H9 (cell line): ENCODE measurements at regions not wholly inside any gene's neighbourhood (a gene's known extent, or its start where the extent isn't known, plus 50 kb on each side); places are given as distances from the start of the nearest gene placed in this dataset.

Source experiments
- DNase-seq: peaks from one replicate; pipeline ENCODE4 v3.0.0-alpha.2; 2017
- H2AFZ ChIP-seq: one replicate; pipeline ENCODE4 v1.6.1; 2013; ENCODE audit warnings: mild to moderate bottlenecking, low read length, control low read depth, moderate library complexity
- H2AK5ac ChIP-seq: 2 replicates; pipeline ENCODE4 v1.6.1; 2013; ENCODE audit warnings: low read length, control low read depth, mixed read lengths; ENCODE audit not compliant: insufficient read length
- H2BK120ac ChIP-seq: one replicate; pipeline ENCODE4 v1.6.1; 2013; ENCODE audit warnings: low read depth, mild to moderate bottlenecking, low read length, control low read depth, inconsistent platforms; ENCODE audit not compliant: poor library complexity, severe bottlenecking
- H2BK12ac ChIP-seq: 2 replicates; pipeline ENCODE4 v1.6.1; 2013; ENCODE audit warnings: low read length, control low read depth, mixed read lengths, low read depth; ENCODE audit not compliant: insufficient read length
- H2BK15ac ChIP-seq: 2 replicates; pipeline ENCODE4 v1.6.1; 2013; ENCODE audit warnings: low read depth, low read length, control low read depth
- H2BK20ac ChIP-seq: one replicate; pipeline ENCODE4 v1.6.1; 2013; ENCODE audit warnings: low read depth, mild to moderate bottlenecking, low read length, control low read depth, inconsistent platforms; ENCODE audit not compliant: poor library complexity, severe bottlenecking
- H2BK5ac ChIP-seq: 2 replicates; pipeline ENCODE4 v1.6.1; 2013; ENCODE audit warnings: low read length, control low read depth, mixed read lengths; ENCODE audit not compliant: insufficient read length
- H3K14ac ChIP-seq: 2 replicates; pipeline ENCODE4 v1.6.1; 2013; ENCODE audit warnings: low read length, control low read depth; ENCODE audit not compliant: insufficient read depth
- H3K18ac ChIP-seq: 2 replicates; pipeline ENCODE4 v1.6.1; 2013; ENCODE audit warnings: low read depth, mild to moderate bottlenecking, mixed read lengths, low read length, control low read depth; ENCODE audit not compliant: insufficient read length
- H3K23ac ChIP-seq: 2 replicates; pipeline ENCODE4 v1.6.1; 2013; ENCODE audit warnings: low read length, control low read depth, mixed read lengths, low read depth; ENCODE audit not compliant: insufficient read length
- H3K23me2 ChIP-seq: 2 replicates; pipeline ENCODE4 v1.6.1; 2013; ENCODE audit warnings: low read depth, mild to moderate bottlenecking, mixed read lengths, low read length, control low read depth; ENCODE audit not compliant: insufficient read length, poor library complexity, severe bottlenecking
- H3K27ac ChIP-seq: 2 replicates; pipeline ENCODE4 v1.5.1; 2013; ENCODE audit warnings: low read length, control low read depth, mixed read lengths, low read depth; ENCODE audit not compliant: insufficient read length
- H3K27me3 ChIP-seq: 2 replicates; pipeline ENCODE4 v1.6.1; 2013; ENCODE audit warnings: low read length, control low read depth, inconsistent platforms; ENCODE audit not compliant: insufficient read depth
- H3K4ac ChIP-seq: 2 replicates; pipeline ENCODE4 v1.6.1; 2013; ENCODE audit warnings: low read depth, mild to moderate bottlenecking, control low read depth, inconsistent platforms, low read length, moderate library complexity
- H3K4me1 ChIP-seq: 2 replicates; pipeline ENCODE4 v1.6.1; 2013; ENCODE audit warnings: low read length, control low read depth, inconsistent platforms; ENCODE audit not compliant: insufficient read depth
- H3K4me2 ChIP-seq: 2 replicates; pipeline ENCODE4 v1.6.1; 2013; ENCODE audit warnings: low read length, control low read depth, mixed read lengths; ENCODE audit not compliant: insufficient read length, insufficient read depth
- H3K56ac ChIP-seq: 2 replicates; pipeline ENCODE4 v1.6.1; 2013; ENCODE audit warnings: low read depth, mild to moderate bottlenecking, mixed read lengths, low read length, control low read depth; ENCODE audit not compliant: insufficient read length
- H3K79me1 ChIP-seq: 2 replicates; pipeline ENCODE4 v1.6.1; 2013; ENCODE audit warnings: low read depth, mild to moderate bottlenecking, moderate library complexity, low read length, control low read depth, inconsistent platforms; ENCODE audit not compliant: insufficient read depth, poor library complexity, severe bottlenecking
- H3K79me2 ChIP-seq: 2 replicates; pipeline ENCODE4 v1.6.1; 2013; ENCODE audit warnings: low read length, control low read depth, inconsistent platforms; ENCODE audit not compliant: insufficient read depth
- H3K9ac ChIP-seq: 2 replicates; pipeline ENCODE4 v1.6.1; 2013; ENCODE audit warnings: low read length, control low read depth, mixed read lengths; ENCODE audit not compliant: insufficient read length; ENCODE audit errors: extremely low read depth
- H3K9me3 ChIP-seq: one replicate; pipeline ENCODE4 v1.6.1; 2013; ENCODE audit warnings: low read depth, low read length, inconsistent platforms; ENCODE audit not compliant: control insufficient read depth
- H3T11ph ChIP-seq: one replicate; pipeline ENCODE4 v1.6.1; 2013; ENCODE audit warnings: mild to moderate bottlenecking, low read length, control low read depth, inconsistent platforms
- H4K20me1 ChIP-seq: one replicate; pipeline ENCODE4 v1.6.1; 2013; ENCODE audit not compliant: control insufficient read depth, insufficient read length, insufficient read depth
- H4K5ac ChIP-seq: 2 replicates; pipeline ENCODE4 v1.6.1; 2013; ENCODE audit warnings: low read depth, mild to moderate bottlenecking, mixed read lengths, low read length, control low read depth; ENCODE audit not compliant: insufficient read length
- H4K8ac ChIP-seq: replicated peaks from 2 replicates; pipeline ENCODE4 v1.6.1; 2013; ENCODE audit warnings: low read length, control low read depth, mixed read lengths, low read depth; ENCODE audit not compliant: insufficient read length
- H4K91ac ChIP-seq: 2 replicates; pipeline ENCODE4 v1.6.1; 2013; ENCODE audit warnings: low read depth, mild to moderate bottlenecking, moderate library complexity, mixed read lengths, low read length, control low read depth; ENCODE audit not compliant: insufficient read length
- H3K27ac Mint-ChIP-seq, 3 experiments: 2 replicates in 2 of 3; 3 replicates in 1 of 3; pipeline ENCODE4 v1.8.0; 2020 to 2021; ENCODE audit warnings: mixed read lengths in 3 of 3, mild to moderate bottlenecking in 1 of 3, moderate library complexity in 1 of 3
- H3K27me3 Mint-ChIP-seq: 2 replicates; pipeline ENCODE4 v1.8.0; 2021; ENCODE audit warnings: low read depth, mild to moderate bottlenecking, moderate library complexity, mixed read lengths
- H3K36me3 Mint-ChIP-seq, 3 experiments: 2 replicates in 2 of 3; 3 replicates in 1 of 3; pipeline ENCODE4 v1.8.0; 2020 to 2021; ENCODE audit warnings: low read depth in 3 of 3, mixed read lengths in 3 of 3; ENCODE audit not compliant: insufficient read depth in 1 of 3
- H3K4me1 Mint-ChIP-seq, 2 experiments: 2 replicates each; pipeline ENCODE4 v1.8.0; 2020; ENCODE audit warnings: mixed read lengths in 2 of 2
- H3K4me3 Mint-ChIP-seq, 2 experiments: 2 replicates in 1 of 2; 3 replicates in 1 of 2; pipeline ENCODE4 v1.8.0; 2020 to 2021; ENCODE audit warnings: mild to moderate bottlenecking in 2 of 2, mixed read lengths in 2 of 2, moderate library complexity in 1 of 2
- H3K9me3 Mint-ChIP-seq, 2 experiments: 2 replicates in 1 of 2; 3 replicates in 1 of 2; pipeline ENCODE4 v1.8.0; 2020; ENCODE audit warnings: mild to moderate bottlenecking in 2 of 2, mixed read lengths in 2 of 2, moderate library complexity in 1 of 2
- WGBS: extraction: QIAGEN DNeasy Blood & Tissue Kit; methylation state at CpG from one replicate; pipeline ENCODE4 v1.1.7; 2013; ENCODE audit warnings: missing lambda C conversion rate, low lambda C conversion rate, mixed read lengths; ENCODE audit not compliant: insufficient read length; ENCODE audit errors: extremely low coverage; 5-methylcytosine and 5-hydroxymethylcytosine counted together
- TF ChIP-seq, protein P1 (sequence below): fragments of 200-600 bp; sonication (generic); conservative IDR thresholded peaks from 3 replicates; pipeline ENCODE4 v1.8.0; 2021; ENCODE audit warnings: antibody characterized with exemption, mild to moderate bottlenecking

DNA sequence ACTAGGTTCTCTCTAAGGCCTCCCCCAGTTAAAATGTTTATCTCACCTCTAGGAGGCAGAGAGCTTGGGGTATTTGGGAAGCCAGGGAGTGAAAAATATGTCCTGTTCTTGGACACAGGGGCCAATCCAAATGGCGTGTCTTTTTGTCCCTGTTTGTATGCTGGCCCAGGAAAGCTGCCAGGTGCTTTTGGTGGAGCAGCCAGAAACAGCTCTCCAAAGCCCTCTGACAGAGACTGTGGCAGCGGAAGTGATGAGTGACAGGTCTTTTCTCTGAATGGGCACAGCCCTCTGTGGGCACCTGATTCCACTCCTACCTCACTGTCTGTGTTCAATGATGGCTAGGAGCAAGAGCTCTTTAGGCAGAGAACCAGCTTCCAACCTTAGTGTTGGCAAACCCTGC, 106.4 kb upstream of the KIRREL3 start:
- Mint-ChIP-seq H3K4me3 (no peak overlapping the region), H3K27ac (no peak overlapping the region), H3K36me3 (no peaks in the 10 kb centered on the region), H3K27me3 (no peaks in the 10 kb centered on the region), H3K4me1 (peaks cover 54 to 58% of the 10 kb centered on the region in 2 experiments), H3K9me3 (no peaks in the 10 kb centered on the region; a peak in 1 of 5 replicates)
- no peaks in the 10 kb centered on the region for H3K27me3 ChIP-seq
- TF ChIP-seq, protein P1, sequence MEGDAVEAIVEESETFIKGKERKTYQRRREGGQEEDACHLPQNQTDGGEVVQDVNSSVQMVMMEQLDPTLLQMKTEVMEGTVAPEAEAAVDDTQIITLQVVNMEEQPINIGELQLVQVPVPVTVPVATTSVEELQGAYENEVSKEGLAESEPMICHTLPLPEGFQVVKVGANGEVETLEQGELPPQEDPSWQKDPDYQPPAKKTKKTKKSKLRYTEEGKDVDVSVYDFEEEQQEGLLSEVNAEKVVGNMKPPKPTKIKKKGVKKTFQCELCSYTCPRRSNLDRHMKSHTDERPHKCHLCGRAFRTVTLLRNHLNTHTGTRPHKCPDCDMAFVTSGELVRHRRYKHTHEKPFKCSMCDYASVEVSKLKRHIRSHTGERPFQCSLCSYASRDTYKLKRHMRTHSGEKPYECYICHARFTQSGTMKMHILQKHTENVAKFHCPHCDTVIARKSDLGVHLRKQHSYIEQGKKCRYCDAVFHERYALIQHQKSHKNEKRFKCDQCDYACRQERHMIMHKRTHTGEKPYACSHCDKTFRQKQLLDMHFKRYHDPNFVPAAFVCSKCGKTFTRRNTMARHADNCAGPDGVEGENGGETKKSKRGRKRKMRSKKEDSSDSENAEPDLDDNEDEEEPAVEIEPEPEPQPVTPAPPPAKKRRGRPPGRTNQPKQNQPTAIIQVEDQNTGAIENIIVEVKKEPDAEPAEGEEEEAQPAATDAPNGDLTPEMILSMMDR = no peak
- H4K5ac ChIP-seq = no peak overlapping the region
- H3K9me3 ChIP-seq = no peaks in the 10 kb centered on the region
- no peak overlapping the region for H3K23ac ChIP-seq
- H4K91ac ChIP-seq = no peak overlapping the region
- H2BK5ac ChIP-seq = no peak overlapping the region
- H3K4me1 ChIP-seq = peaks cover 12% of the 10 kb centered on the region; the same call in 1 of the 2 replicates
- H2BK120ac ChIP-seq = no peak overlapping the region
- H3K9ac ChIP-seq = no peak overlapping the region
- H3K23me2 ChIP-seq = no peaks in the 10 kb centered on the region
- H3K4ac ChIP-seq = no peak overlapping the region
- WGBS = no CpG with 5 or more reads among the region's 2 CpGs
- no peak overlapping the region for H3K14ac ChIP-seq
- no peak overlapping the region for H3K27ac ChIP-seq
- H4K20me1 ChIP-seq = no peaks in the 10 kb centered on the region
- no peak overlapping the region for H3K4me2 ChIP-seq
- H3K56ac ChIP-seq = no peak overlapping the region
- no peak overlapping the region for H2AK5ac ChIP-seq
- no peak overlapping the region for H2BK12ac ChIP-seq
- no peak overlapping the region for H2BK15ac ChIP-seq
- H2AFZ ChIP-seq = no peak overlapping the region
- H3T11ph ChIP-seq = no peak overlapping the region
- H3K79me2 ChIP-seq = no peaks in the 10 kb centered on the region
- H3K18ac ChIP-seq = no peak overlapping the region
- no peak overlapping the region for H4K8ac ChIP-seq
- no peaks in the 10 kb centered on the region for H3K79me1 ChIP-seq
- H2BK20ac ChIP-seq = no peak overlapping the region
- DNase-seq = no peak
